Gastrocnemius medialis (tissue), 4 donors: ENCODE measurements at regions not wholly inside any gene's neighbourhood (a gene's known extent, or its start where the extent isn't known, plus 50 kb on each side); places are given as distances from the start of the nearest gene placed in this dataset.

Experiments used
- ATAC-seq, 2 donors: fragments of 150-250 bp; one replicate each; pipeline ENCODE4 v1.9.1; 2016
- DNase-seq, 2 donors: peaks; one replicate each; pipeline ENCODE4 v3.0.0-alpha.2; 2019
- H3K27ac ChIP-seq, 4 donors: fragments of 200-600 bp; sonication (generic); 1 replicate in 1 of 4; 2 replicates in 3 of 4; pipeline ENCODE4 v1.5.1; 2016 to 2018; ENCODE audit warnings: mild to moderate bottlenecking in 2 of 4, moderate library complexity in 1 of 4
- H3K27me3 ChIP-seq, 3 donors: fragments of 200-600 bp; sonication (generic) in 2 of 3; 1 replicate in 1 of 3; 2 replicates in 2 of 3; pipeline versions ENCODE4 v1.5.1 to v1.6.0; 2016 to 2019; ENCODE audit warnings: mild to moderate bottlenecking in 1 of 3, moderate library complexity in 1 of 3
- H3K36me3 ChIP-seq, 2 donors: fragments of 200-600 bp; sonication (generic) in 1 of 2; one replicate each; pipeline ENCODE4 v1.5.1; 2017 to 2018
- H3K4me1 ChIP-seq, 2 donors: fragments of 200-600 bp; sonication (generic) in 1 of 2; one replicate each; pipeline ENCODE4 v1.5.1; 2016 to 2017; ENCODE audit warnings: mild to moderate bottlenecking in 2 of 2
- H3K4me3 ChIP-seq, 4 donors: fragments of 200-600 bp; sonication (generic) in 3 of 4; 1 replicate in 1 of 4; 2 replicates in 3 of 4; pipeline ENCODE4 v1.5.1; 2016 to 2019; ENCODE audit warnings: mild to moderate bottlenecking in 2 of 4
- H3K9me3 ChIP-seq, 3 donors: fragments of 200-600 bp; sonication (generic) in 2 of 3; 1 replicate in 1 of 3; 2 replicates in 2 of 3; pipeline ENCODE4 v1.5.1; 2016 to 2019
- POLR2A ChIP-seq, 2 donors: fragments of 450-650 bp; IDR thresholded peaks; one replicate each; pipeline ENCODE4 v1.6.1; 2017; ENCODE audit warnings: antibody characterized with exemption in 2 of 2, mild to moderate bottlenecking in 2 of 2, moderate library complexity in 2 of 2
- in situ Hi-C, 4 donors: fragments of 200-750 bp; cut with MboI; loops; one replicate each; pipeline versions ENCODE4 v1.15.0 to v1.8.0; 2017; ENCODE audit warnings: low sequenced_read_pairs in 4 of 4
- intact Hi-C: fragments of 100-400 bp; cut with DNase I; formaldehyde crosslinking; loops from one replicate; pipeline ENCODE4 v1.15.1; 2023; ENCODE audit warnings: low total_unique reads
- TF ChIP-seq, protein P1 (sequence below), 5 experiments: fragments of 450-650 bp in 3 of 5; fragments of 200-600 bp in 2 of 5; sonication (generic) in 2 of 5; IDR thresholded peaks in 4 of 5; conservative IDR thresholded peaks in 1 of 5; 1 replicate in 4 of 5; 2 replicates in 1 of 5; pipeline ENCODE4 v1.5.1; 2016 to 2019; ENCODE audit warnings: antibody characterized with exemption in 5 of 5, mild to moderate bottlenecking in 3 of 5, moderate library complexity in 3 of 5

DNA sequence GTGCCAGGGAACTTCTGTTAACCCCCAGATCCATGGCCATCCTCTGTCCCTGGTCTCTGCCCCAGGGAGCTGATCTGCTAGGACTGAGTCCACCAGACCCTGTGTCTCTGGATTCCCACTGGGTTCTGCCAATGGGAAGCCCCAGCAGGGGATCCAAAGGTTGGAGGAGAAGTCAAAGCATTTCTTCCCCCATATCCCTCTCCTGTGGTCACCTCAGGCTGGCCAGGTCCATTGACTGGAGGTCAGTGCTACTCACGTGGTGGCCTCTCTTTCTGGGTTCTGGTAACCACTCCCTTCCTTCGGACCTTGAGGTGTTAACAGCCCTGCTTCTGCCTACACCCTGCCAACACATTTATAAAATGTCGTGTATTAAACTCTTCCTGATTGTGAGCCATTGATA lies 69.7 kb upstream of the NECTIN1 start:
- H3K9me3 ChIP-seq: no peaks in the 10 kb centered on the region
- H3K36me3 ChIP-seq: no peaks in the 10 kb centered on the region
- TF ChIP-seq, protein P1, sequence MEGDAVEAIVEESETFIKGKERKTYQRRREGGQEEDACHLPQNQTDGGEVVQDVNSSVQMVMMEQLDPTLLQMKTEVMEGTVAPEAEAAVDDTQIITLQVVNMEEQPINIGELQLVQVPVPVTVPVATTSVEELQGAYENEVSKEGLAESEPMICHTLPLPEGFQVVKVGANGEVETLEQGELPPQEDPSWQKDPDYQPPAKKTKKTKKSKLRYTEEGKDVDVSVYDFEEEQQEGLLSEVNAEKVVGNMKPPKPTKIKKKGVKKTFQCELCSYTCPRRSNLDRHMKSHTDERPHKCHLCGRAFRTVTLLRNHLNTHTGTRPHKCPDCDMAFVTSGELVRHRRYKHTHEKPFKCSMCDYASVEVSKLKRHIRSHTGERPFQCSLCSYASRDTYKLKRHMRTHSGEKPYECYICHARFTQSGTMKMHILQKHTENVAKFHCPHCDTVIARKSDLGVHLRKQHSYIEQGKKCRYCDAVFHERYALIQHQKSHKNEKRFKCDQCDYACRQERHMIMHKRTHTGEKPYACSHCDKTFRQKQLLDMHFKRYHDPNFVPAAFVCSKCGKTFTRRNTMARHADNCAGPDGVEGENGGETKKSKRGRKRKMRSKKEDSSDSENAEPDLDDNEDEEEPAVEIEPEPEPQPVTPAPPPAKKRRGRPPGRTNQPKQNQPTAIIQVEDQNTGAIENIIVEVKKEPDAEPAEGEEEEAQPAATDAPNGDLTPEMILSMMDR (IDR thresholded peaks at IDR 0.05 in 4 of 5, conservative IDR thresholded peaks at IDR 0.05 in 1 of 5): no peak
- no peak for TF ChIP-seq POLR2A (IDR thresholded peaks at IDR 0.05)
- peaks cover 0 to 3% (median 0%) of the 10 kb centered on the region in 3 donors for H3K27me3 ChIP-seq
- in situ Hi-C loops (no loop called here), intact Hi-C loops (no loop called here)
- H3K4me1 ChIP-seq: no peaks in the 10 kb centered on the region
- ATAC-seq: no peak
- no peak overlapping the region for H3K27ac ChIP-seq
- no peak for DNase-seq
- no peak overlapping the region for H3K4me3 ChIP-seq

DNA sequence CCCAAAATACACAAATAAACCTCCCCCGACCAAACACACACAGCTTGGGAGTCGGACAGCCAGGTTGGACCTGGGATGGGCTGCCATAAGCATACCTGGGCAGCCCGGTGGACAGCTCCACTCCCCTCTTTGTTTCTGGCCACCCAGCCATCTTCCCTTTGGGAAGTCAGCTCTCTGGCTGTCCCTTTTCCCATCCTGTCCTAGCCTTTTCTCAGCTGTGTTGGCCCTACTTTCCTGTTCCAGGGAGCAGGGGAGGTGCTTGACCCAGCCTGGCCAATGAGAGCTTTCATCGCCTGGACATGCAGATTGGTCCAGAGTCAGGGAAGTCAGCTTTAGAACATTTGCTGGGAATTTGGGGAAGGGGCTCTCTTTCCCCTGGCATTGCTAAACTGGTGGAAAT lies 68.7 kb upstream of the NECTIN1 start:
- no peak for ATAC-seq
- in situ Hi-C loops: no loop called here
- H3K4me1 ChIP-seq: no peaks in the 10 kb centered on the region
- H3K36me3 ChIP-seq: no peaks in the 10 kb centered on the region
- no peaks in the 10 kb centered on the region for H3K9me3 ChIP-seq
- no peak overlapping the region for H3K4me3 ChIP-seq
- intact Hi-C loops: no loop called here
- no peak overlapping the region for H3K27ac ChIP-seq
- H3K27me3 ChIP-seq: peaks cover 0 to 3% (median 0%) of the 10 kb centered on the region in 3 donors
- DNase-seq: no peak
- TF ChIP-seq, protein P1 (IDR thresholded peaks at IDR 0.05 in 4 of 5, conservative IDR thresholded peaks at IDR 0.05 in 1 of 5): no peak
- TF ChIP-seq POLR2A (IDR thresholded peaks at IDR 0.05): no peak

DNA sequence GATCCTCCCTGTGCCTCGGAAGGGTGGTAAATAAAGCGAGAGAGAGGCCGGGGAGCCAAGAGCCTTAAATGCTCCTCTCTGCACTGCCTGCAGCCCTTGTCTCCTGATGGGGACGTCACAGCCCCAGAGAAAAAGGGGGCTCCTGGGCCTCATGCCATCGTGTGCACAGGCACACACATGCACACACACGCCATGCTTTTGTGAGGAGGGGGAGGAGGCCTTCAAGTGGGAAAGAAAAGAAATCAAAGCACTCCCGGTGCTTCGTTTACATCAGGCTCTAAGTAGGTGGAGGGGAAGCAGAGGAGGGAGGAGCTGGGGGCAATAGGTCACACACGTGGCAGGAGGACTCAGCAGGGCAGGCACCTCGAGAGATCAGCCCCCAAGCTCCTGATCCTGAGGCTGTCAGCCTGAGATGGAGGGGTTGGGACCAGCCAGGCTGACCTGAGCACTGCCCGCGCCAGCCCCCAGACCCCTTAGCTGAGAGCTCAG lies 68.2 kb upstream of the NECTIN1 start:
- Histone ChIP-seq H3K4me3 (no peak overlapping the region), H3K4me1 (no peaks in the 10 kb centered on the region), H3K27ac (no peak overlapping the region), H3K9me3 (no peaks in the 10 kb centered on the region), H3K27me3 (peaks cover 0 to 3% (median 0%) of the 10 kb centered on the region in 3 donors), H3K36me3 (no peaks in the 10 kb centered on the region)
- DNase-seq (no peak), ATAC-seq (no peak)
- in situ Hi-C loops (no loop called here), intact Hi-C loops (no loop called here)
- TF ChIP-seq, protein P1 (IDR thresholded peaks at IDR 0.05 in 4 of 5, conservative IDR thresholded peaks at IDR 0.05 in 1 of 5): no peak
- TF ChIP-seq POLR2A (IDR thresholded peaks at IDR 0.05): no peak

DNA sequence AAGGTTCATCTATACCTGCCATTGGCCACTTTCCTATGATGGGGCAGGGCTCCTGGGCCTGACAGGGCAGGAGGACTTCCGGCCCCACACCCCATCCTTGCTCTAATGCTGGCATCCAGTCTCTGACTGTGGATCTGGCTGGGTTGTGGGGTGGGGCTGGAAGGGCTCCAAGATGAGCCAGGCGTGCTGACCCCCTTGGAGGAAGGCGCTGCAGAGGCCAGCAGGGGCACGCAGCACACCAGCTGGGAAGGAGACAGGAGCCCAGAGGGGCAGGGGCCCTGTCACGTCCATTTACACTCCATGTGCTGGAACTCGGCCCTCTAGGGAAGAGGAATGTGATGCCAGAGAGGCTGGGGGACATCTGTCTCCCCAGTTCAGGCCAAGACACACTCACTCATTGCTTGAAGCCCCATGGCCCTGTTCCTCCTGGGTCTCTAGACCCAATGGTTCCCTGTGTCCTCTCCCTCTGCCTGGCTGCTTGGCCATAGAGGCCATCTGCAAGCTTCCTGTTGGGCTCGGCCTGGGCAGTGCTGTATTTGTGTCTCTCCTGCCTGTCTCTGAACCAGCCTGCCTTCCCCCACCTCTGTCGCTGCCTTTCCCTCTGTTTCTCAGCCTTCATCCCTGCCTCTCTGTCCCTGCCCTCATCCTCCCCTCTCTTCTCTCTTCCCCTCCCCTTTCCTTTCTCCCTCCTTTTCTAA lies 67.5 kb upstream of the NECTIN1 start:
- no peaks in the 10 kb centered on the region for H3K4me1 ChIP-seq
- no peaks in the 10 kb centered on the region for H3K36me3 ChIP-seq
- no peak overlapping the region for H3K4me3 ChIP-seq
- H3K9me3 ChIP-seq: no peaks in the 10 kb centered on the region
- TF ChIP-seq, protein P1 (IDR thresholded peaks at IDR 0.05 in 4 of 5, conservative IDR thresholded peaks at IDR 0.05 in 1 of 5): no peak
- TF ChIP-seq POLR2A (IDR thresholded peaks at IDR 0.05): no peak
- in situ Hi-C loops (no loop called here), intact Hi-C loops (no loop called here)
- no peak for DNase-seq
- peaks cover 0 to 3% (median 0%) of the 10 kb centered on the region in 3 donors for H3K27me3 ChIP-seq
- H3K27ac ChIP-seq: no peak overlapping the region
- no peak for ATAC-seq
